ENCODE measurements at regions not wholly inside any gene's neighbourhood (a gene's known extent, or its start where the extent isn't known, plus 50 kb on each side); places are given as distances from the start of the nearest gene placed in this dataset.

DNA sequence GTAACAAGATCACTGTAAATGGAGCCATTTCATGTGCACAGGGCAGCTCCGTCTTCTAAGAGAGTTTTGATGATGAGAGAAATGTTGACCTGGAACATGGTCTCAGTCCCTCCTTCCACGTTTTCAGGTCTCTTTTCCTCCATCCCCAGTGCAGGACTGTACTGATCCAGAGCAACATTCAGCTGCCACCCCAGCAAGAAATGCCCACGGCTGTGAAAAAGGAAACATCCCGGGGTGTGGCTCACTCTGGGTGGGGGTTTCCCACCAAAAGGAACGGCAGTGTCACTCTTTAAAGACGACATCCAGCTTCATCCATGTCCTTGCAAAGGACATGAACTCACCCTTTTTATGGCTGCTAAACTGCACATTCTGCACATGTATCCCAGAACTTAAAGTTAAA is 92.6 kb downstream of the ERMARD start:
- TF ChIP-seq CTCF (IDR thresholded peaks at IDR 0.05; ENCODE audit: poor library complexity) (no peak), EZH2 (IDR thresholded peaks at IDR 0.05; ENCODE audit: borderline replicate concordance) (no peak), EZH2phosphoT487 (IDR thresholded peaks at IDR 0.05; ENCODE audit: low read depth, severe bottlenecking, unreplicated experiment) (no peak)
